Ureter (tissue), 1 donor: ENCODE measurements at regions not wholly inside any gene's neighbourhood (a gene's known extent, or its start where the extent isn't known, plus 50 kb on each side); places are given as distances from the start of the nearest gene placed in this dataset.

Experiments used
- DNase-seq: peaks from one replicate; pipeline ENCODE4 v3.0.0-alpha.2; 2020; ENCODE audit warnings: low spot score
- donor health status: DM: yes; HTN: yes; CAD: no.

- no peak for DNase-seq
These were observed 72.2 kb downstream of the PRDM9 start for GRCh38 chr5:23579566-23579965.

GRCh38 chr5:23583081-23583480, 75.7 kb downstream of the PRDM9 start:
- DNase-seq: no peak

DNA sequence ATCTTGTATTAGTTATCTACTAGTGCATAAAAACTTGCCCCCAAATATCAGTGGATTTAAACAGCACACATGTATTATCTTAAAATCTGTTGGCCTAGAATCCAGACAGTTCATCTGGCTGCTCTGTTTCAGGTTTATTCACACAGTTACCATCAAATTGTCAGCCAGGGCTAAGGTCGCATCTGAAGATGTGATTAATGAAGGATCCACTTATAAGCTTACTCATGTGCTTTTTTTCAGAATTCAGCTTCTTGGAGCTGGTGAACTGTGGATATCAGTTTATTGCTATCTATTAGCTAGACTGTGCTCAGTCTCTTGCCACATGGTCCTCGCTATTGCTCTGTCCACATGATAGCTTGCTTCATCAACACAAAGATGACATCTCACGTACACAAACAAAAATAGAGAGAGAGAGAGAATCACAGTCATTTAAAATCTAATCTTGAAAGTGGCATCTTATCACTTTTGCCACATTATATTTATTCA, 81.5 kb downstream of the PRDM9 start:
- DNase-seq: no peak

GRCh38 chr5:23591250-23591649, 83.8 kb downstream of the PRDM9 start:
- DNase-seq: no peak

GRCh38 chr5:23606927-23607326, 99.5 kb downstream of the PRDM9 start:
- no peak for DNase-seq

DNA sequence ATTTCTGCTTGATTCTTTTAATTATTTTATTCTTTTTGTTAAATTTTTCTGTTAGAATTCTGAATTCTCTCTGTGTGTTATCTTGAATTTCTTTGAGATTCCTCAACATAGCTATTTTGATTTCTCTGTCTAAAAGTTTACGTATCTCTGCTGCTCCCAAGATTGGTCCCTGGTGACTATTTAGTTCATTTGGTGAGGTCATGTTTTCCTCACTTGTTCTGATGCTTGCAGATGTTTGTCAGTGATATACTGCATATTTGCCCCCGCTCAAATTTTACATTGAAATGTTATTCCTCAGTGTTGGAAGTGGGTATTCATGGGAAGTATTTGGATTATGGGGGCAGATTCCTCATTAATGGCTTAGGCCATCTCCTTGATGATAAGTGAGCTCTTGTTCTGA, 105.3 kb downstream of the PRDM9 start:
- DNase-seq: no peak

DNA sequence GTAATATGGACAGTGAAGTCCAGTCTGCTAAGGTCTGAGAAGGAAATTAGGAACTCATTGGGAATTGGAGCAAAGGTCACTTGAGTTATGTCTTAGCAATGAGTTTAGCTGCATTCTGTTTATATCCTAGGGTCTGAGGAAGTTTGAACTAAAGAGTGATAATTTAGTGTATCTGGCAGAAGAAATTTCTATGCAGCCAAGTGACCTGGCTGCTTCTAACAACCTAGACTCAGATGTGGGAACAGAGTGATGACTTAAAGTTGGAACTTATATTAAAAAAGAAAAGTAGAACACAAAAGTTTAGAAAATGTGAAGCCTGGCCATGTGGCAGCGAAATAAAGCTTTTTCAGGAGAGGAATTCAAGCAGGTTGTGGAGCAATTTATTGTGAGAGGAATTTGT, 106.2 kb downstream of the PRDM9 start:
- DNase-seq: no peak

- no peak for DNase-seq
These were observed 107.0 kb downstream of the PRDM9 start for GRCh38 chr5:23614422-23614821.

GRCh38 chr5:23626961-23627360, 119.6 kb downstream of the PRDM9 start:
- DNase-seq: no peak

DNA sequence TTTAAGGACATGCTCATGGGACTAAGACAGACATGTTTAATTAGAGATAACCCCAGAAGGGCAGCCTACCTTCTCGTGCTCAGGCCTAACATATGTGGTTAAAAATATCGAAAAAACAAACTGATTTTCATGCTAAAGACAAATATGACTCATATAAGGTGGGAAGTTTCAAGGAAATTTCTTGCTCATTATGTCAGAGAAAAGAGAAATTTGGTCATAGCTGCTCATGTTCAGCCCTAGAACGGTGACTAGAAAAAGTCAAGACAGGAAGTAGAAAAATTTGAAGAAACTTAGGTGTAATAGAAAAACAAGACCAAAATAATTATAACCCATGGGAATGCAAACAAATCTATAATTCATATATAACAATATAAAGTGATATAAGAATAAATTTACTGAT, 120.6 kb downstream of the PRDM9 start:
- no peak for DNase-seq

DNA sequence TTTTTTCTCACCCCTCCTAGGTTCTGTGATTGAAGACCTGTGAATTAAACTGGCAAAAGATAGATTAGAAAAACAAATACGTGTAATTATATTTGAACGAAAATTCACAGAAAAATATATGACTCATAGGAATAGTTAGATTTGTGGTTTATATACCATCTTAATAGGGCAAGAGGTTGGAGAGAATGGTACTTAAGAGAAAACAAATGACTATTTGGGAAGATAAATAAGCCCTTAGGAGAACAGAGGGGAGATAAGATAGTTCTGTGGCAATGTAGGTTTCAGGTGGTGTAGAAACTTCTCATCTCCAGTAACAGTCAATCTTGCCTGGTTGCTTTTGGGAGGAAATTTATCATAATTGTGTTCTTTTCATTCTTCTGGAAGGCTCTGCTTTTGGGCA, 122.0 kb downstream of the PRDM9 start:
- DNase-seq: no peak

- no peak for DNase-seq
These were observed 124.1 kb downstream of the PRDM9 start for GRCh38 chr5:23631302-23632045.

DNA sequence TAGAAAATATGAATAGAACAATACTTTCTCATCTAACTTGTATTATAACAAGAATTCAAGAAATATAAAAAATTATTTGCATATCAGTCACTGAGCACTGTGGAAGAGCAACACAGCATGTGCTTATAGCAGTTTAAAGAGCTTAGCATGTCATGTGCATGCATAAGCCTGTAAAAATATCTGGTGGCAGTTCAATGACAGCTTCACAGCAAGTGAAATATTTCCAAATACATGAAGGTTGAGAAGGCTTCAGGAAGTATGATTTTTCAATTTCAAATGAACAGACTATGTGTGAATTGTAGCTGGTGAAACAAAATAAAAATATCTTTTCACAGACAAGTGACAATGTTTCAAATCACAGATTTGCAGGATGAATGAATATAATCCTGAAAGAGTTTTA, 128.5 kb downstream of the PRDM9 start:
- no peak for DNase-seq

DNA sequence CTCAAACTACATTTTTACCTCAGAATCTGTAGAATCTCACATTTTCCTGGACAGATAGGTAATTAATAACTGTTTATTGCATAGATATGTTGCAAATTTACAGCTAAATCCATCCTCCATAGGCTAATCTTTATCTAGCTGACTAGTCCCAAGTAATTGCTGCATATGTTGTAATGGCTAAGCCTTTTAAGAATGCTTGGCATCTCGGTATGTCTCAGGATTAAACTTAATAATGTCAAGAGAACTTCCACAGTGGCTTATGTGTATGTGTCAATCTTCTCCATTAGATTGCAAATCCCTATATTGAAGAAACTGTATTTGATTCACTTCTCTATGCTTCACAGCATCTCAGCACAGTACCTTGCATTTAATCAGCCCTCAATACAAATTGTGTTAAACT, 131.9 kb downstream of the PRDM9 start:
- DNase-seq: no peak

- DNase-seq: no peak
These were observed 141.2 kb downstream of the PRDM9 start for GRCh38 chr5:23648656-23649055.

DNA sequence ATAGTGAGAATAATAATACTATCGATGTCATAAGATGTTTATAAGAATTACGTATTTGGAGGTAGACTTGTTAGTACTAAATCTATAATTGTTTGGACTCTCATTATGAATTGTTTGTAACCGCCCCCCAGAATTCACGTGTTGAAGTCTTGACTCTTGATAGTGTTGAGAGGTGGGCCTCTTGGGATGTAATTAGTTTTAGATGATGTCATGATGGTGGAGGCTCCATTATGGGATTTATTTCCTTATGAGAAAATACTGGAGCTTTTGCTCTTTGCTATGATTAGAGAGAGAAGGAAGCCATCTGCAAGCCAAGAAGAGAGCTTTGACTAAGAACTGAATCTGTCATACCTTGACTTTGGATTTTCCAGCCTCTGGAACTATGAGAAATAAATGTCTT, 142.2 kb downstream of the PRDM9 start:
- DNase-seq: no peak

DNA sequence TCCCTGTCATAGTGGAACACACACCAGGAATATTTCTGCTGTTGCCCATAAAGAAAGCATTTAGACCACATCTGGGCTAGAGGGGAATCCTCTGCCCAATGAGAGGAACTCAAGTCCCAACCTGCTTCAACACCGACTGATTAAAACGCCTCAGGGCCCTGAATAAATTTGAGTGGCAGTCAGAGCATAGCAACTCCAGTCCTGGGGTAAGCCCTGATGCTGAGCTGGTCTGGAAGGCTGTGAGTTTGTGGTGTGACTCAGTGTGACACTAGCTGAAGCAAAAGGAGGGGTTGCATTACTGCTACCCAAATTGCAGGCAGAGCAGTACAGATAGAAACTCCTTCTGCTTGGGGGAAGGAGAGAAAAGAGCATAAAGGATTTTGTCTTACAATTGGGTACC, 148.3 kb downstream of the PRDM9 start:
- no peak for DNase-seq

GRCh38 chr5:23675456-23675855, 168.0 kb downstream of the PRDM9 start:
- DNase-seq: no peak

GRCh38 chr5:23677996-23678395, 170.6 kb downstream of the PRDM9 start:
- no peak for DNase-seq

GRCh38 chr5:23684103-23684502, 176.7 kb downstream of the PRDM9 start:
- DNase-seq: no peak

DNA sequence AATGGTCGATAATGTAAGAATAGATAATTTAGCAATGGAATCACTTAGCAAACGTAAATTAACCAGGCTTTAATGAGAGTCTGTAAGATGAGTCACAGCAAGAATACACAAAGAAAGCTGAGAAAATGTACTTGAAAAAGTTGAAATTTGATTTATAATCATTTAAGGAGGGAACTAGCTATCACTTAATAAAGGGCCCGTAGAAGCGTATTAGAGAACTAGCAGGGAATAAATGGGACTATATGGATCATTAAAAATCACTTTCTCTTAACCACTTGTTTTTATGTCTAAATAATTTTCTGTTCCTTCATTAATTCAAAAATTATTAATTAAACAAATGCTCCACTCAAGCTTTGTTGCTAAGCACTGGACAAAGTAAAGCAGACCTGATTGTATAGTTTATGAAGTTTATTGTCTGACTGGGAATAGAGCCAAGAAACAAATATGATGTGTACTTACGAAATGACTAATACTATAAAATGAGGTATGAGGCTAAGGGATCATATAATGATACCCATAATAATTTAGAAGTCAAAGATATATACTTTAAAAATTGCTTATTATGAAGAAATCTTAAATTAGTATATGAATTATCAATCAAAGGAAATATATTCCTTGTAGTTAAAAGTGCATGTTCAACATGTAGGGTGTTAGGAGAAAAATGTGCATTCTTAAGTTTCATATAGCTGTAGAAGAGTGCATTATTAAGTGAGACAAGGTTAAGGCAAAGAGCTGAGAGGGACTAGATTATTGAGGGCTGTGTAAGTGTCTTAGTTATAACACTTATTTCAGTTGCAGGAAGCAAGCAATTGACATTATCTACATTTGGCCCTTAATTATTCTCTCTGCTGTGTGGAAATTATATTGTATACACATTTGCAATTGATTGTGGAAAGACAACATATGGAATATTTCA, 196.8 kb downstream of the PRDM9 start:
- DNase-seq: no peak

DNA sequence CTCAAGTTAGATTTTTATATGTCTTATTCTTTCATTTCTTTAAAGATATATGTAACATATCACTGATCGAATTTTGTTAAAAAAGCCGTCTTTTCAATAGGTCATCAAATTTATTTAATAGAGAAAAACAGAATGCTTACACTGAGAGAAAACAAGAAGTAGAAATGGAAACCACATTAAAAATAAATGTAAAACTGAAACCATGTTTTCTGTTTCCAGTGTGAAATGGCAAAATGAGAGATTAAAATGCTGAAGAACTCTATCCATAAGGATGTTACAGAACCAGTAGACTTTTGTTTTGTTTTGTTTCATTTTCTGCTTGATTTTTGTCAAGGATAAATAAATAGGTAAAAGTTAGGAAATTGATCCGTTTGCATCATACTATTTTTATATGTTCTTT, 210.1 kb downstream of the PRDM9 start:
- DNase-seq: no peak

GRCh38 chr5:23718564-23718963, 211.2 kb downstream of the PRDM9 start:
- no peak for DNase-seq
